ENCODE measurements at regions not wholly inside any gene's neighbourhood (a gene's known extent, or its start where the extent isn't known, plus 50 kb on each side); places are given as distances from the start of the nearest gene placed in this dataset.
"Not testable (repeated sequence)": the region's sequence is repeated elsewhere in the genome, so short reads cannot be mapped to it uniquely, and the experiment has no call there.

DNA sequence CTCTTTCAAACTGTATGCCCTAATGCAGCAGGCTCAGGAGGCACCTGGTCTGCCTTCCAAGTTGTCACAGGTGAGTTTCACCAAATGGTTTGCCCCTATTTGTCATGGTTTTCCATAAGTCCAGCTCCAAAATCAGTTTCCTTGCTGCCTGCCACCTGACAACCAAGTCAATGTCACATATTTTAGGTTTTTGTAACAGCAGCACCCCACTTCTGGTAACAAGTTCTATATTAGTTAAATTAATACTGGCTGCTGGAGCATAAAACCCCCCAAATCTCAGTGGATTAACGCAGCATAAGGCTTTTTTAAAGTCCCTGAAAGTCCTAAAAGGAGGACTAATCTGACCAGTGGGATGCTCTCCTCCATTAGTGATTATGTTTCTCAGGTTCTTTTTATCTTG lies 200.7 kb downstream of the RRAGC start:
- no peak for DNase-seq

- DNase-seq, result no peak
Observed at GRCh38 chr1:38657873-38658272, 201.7 kb downstream of the RRAGC start.

DNA sequence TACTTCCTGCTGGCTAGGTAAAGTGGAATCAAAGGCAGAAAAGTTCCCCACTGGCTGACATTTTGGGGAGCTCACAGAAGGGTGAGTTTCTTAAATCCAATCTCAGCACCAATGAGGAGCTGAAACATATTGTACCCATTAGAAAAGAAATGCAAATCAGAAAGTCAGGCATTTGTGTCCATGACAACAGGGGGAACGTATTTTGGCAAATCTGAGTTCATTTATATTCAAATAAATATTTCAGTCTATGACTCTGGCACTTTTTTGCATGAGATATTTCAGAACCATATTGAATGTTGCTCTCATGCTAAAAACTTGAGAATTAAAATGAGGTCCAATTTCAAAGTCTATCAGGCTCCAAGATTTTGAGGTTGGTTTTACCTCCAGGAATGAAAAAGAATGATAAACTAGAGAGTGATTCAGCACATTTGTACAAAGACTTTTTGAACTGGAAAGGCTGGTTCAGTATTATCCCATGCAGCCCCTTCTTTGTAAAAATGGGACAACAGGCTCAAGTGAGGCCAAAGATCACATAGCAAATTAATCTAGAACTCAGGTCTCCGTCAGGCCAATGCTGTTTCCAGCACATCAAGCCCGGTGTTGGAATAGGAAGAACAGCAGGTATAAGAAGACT lies 202.2 kb downstream of the RRAGC start:
- no peak for DNase-seq

DNA sequence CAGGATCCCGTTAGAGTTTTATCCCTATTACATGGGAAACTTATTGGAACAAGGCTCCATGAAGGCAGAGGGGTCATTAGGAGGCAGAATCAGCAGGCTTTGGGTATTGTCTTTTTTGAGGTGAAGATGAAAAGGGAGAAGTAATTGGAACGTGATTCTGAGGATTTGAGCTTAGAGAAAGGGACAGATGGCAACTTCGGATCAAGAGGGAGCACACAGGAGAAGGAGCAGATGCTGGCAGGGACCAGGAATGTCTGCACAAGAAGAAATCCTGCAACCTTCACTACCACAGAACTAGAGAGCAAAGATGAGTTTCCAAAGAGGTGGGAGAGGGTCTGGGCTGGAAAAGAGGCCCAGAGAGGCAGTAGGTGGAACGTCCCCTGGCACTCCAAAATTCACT lies 202.8 kb downstream of the RRAGC start:
- DNase-seq, result no peak

DNA sequence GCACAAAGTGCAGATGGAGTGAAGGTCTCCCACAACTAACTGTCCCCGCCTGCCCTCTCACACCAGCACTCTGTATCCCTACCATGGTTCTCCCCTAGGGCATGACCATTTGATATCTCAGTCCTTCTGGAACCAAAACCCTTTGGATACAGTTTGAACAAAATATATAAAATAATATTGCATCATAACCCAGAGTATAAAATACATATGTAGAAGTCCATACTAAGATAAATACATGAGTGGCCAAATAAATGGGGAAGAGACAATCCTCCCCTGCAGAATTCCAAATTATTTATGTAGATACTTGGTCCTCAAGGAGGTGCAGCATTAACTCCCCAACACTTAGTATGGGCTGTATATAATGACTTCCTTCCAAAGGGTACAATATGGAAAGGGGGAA lies 207.4 kb downstream of the RRAGC start:
- DNase-seq, result no peak

GRCh38 chr1:38651669-38652068 lies 207.9 kb downstream of the RRAGC start:
- no peak for DNase-seq

DNA sequence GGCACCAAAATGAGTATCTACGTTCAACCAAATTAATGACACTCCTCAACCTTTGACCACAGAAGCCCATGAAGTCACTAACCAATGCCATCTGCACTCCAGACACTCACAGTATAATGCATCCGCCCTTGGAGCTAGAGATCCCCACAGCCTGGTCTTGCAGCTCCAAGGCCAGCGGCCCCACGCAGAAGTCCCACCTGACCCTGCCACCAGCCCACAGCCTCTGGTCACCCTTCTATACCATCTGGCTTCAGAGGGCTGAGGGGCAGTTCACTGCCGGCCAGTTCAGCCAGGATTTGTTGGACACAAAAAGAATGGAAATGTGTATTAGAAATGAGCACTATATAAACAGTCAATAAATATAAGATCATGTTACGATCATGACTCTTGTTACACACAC lies 211.2 kb downstream of the RRAGC start:
- DNase-seq, result no peak

GRCh38 chr1:38647341-38647740 lies 212.2 kb downstream of the RRAGC start:
- DNase-seq, result not testable (repeated sequence)

- no peak for DNase-seq
Observed at GRCh38 chr1:38644092-38644491, 215.5 kb downstream of the RRAGC start.

GRCh38 chr1:38641661-38642060 lies 217.9 kb downstream of the RRAGC start:
- DNase-seq, result no peak

- no peak for DNase-seq
Observed at GRCh38 chr1:38640371-38640770, 219.2 kb downstream of the RRAGC start.

- no peak for DNase-seq
Observed at GRCh38 chr1:38628241-38628640, 231.3 kb downstream of the RRAGC start.

DNA sequence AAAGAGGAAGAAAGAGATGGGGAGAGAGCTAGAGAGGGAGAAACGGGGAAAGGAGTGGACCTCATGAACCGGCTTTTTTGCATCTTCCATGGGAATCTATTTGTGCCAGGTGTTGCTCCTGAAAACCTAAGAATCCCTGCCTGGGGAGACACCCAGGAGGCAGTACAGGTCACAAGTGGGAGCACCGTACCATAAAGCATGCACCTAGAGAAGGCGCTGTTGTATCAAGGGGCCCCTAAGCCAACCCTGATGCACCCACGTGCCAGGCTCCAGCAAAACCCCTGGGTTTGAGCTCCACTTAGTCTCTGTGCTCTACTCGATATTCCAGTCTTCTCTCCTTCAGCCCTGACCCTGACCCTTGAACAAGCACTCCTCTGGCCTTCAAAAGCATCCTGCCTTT lies 233.6 kb downstream of the RRAGC start:
- no peak for DNase-seq

DNA sequence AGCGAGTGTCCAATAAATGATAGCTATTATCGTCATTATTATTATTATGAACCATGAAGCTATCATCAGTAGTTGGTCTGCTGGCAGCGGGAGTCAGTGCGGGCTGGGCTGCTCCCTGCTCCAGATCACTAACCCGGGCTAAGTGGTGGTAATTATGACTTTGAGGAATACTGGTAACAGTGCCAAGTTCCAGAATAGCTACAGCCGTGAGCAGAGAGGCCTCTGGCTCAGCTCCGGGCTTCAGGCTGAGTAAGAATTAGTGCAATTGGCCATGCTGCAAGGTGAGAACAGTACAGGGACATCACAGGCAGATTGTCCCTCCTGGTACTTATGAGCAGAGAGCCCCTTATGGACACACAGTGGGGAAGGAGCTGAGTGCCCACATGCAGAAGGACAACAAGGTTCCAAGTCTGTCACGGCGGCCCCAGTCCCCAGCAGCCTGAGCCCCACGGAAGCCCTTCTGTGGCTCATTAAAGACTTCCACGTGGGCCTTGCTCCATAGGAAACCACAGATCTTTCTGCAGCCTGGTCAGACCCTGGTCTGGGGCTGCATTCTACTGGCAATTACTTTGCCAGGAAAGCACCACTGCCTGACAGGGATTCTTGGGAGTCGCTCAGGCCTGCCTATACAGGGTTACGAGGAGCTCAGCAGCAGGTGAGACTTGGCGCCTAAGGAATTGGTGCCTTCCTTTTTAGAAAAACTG lies 235.1 kb downstream of the RRAGC start:
- DNase-seq, result no peak

GRCh38 chr1:38623529-38623928 lies 236.0 kb downstream of the RRAGC start:
- DNase-seq, result no peak

DNA sequence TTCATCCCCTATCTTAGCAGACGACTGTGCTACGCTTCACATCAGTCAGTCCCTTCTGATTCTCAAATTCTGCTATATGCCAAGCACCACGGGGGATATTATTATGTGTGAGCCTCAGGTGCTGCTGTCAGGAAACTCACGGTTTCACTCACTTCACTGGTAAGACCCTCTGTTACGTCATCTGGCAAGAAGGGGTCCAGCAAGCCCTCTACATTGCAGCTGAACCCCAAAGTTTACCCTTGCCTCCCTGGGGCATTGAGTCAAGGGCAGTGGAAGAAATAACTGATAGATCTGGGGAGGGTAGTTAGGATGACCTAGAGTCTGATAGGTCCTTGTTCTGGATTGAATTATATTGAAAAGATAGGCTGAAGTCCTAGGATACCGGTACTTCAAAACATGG lies 237.4 kb downstream of the RRAGC start:
- no peak for DNase-seq

- DNase-seq, result no peak
Observed at GRCh38 chr1:38616846-38617245, 242.7 kb downstream of the RRAGC start.

DNA sequence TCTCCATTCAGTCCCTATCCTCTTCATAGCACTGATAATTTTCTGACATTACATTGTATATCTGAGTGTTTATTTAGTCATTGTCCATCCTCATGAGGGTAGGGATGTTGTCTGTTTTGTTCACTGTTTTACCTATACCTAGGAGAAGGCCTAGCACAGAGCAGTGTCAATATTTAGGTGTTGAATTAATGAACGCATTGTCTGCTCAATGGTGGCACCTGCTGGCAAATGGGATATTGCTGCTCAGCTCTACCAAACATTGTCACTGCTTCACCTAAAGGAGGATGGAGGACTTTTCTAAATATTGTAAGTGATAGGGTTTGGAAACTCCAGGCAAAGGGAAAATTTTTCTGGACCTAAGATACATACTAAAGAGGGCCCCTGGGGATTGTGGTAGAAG lies 243.9 kb downstream of the RRAGC start:
- no peak for DNase-seq

- DNase-seq, result no peak
Observed at GRCh38 chr1:38614861-38615260, 244.7 kb downstream of the RRAGC start.

- no peak for DNase-seq
Observed at GRCh38 chr1:38613996-38614395, 245.6 kb downstream of the RRAGC start.

DNA sequence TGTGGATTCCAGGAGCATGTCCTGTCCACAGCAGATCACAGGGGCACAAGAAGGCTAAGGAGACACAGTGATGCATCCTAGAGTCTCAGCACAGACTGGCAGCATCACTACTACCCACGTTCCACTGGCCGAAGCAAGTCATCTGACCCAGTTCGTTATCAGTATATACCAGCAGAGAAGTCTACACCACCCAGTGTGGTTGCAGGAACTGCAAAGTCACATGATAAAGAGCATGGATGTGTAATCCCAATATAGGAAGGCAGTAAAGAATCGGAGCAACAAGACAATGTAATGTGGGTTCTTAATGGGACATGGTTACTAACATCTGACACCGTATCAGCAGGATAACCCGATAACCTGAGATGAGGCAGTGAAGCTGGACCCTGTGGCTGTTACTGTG lies 246.6 kb downstream of the RRAGC start:
- no peak for DNase-seq

DNA sequence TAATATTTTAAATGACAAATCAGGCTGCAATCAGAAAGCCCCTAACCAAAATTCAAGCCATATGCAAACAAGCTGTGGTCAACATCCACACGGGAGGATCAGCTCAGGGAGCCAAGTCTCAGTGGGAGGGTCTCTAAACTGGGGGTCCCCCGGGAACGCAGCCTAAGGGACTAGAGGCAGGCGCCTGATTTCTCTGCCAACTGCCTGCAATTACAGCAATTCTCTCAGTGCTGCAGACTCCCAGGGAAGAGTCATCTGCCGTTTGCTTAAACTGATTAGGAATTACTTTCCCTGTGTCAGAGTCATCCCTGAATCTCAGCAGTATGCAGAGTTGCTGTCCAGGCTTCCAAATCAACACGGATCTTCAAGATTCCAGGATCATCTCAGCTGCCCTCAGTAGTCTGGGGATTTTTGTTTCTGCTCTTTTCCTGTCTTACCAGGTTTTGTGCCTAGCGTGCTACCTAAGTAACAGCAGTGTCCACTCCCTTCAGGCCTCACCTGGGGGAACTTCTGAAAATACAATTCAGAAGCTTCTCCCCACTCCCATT lies 247.8 kb downstream of the RRAGC start:
- no peak for DNase-seq

DNA sequence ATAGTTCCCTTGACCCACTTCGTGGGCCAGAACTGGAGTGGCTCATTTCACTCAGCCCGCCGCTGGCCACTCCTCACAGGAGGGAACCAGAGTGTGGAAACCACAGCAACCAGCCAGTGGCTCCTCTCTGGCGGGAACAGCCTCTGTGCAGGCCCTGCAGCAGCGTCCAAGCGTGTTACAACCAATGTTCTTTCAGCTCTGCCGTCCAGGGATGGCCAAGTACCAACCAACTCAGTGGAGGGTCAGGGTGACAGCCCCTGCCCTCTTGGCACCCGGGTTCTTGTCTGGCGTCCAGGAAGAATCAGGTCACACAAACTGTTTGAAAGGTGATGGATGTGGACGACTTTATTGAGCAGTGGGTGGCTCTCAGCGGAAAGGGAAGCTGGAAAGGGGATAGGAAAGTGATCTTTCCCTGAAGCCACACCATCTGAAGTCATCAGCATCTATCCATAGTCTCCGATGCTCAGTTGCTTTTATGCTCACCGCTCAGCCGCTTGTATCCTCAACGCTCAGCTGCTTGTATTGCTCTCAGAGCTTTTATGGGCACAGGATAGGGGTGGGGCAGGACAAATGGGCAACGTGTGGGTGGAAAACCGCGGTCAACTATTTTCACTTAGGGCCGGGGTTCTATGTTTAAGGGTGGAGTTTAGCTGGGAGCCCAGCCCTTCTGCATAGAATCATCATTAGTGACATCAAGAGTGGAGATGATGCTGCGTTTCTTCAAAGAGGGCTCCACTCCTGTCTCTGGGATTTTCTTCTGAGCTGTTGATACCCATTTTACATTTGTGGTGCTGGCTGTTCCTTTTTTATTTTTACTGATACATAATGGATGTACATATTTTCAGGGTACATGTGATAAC lies 250.2 kb downstream of the RRAGC start:
- DNase-seq, result no peak

All from NCI-H774 (cell line).